Panc1 (cell line): ENCODE measurements at regions not wholly inside any gene's neighbourhood (a gene's known extent, or its start where the extent isn't known, plus 50 kb on each side); places are given as distances from the start of the nearest gene placed in this dataset.

Experiments used
- CTCF ChIP-seq: fragments of 450-650 bp; IDR thresholded peaks from 2 replicates; pipeline ENCODE4 v1.5.1; 2017; ENCODE audit warnings: mild to moderate bottlenecking
- SIN3A ChIP-seq: IDR thresholded peaks from 2 replicates; pipeline ENCODE4 v1.6.1; 2012; ENCODE audit warnings: low read depth, mild to moderate bottlenecking, low read length, moderate library complexity, borderline replicate concordance; ENCODE audit not compliant: insufficient read depth
- TF ChIP-seq, protein P1 (sequence below), 2 experiments: IDR thresholded peaks; 2 replicates each; pipeline ENCODE4 v1.6.1; 2011 to 2012; ENCODE audit warnings: low read depth in 2 of 2, control low read depth in 1 of 2, low read length in 1 of 2, mild to moderate bottlenecking in 1 of 2, moderate library complexity in 1 of 2; ENCODE audit not compliant: insufficient read depth in 1 of 2

DNA sequence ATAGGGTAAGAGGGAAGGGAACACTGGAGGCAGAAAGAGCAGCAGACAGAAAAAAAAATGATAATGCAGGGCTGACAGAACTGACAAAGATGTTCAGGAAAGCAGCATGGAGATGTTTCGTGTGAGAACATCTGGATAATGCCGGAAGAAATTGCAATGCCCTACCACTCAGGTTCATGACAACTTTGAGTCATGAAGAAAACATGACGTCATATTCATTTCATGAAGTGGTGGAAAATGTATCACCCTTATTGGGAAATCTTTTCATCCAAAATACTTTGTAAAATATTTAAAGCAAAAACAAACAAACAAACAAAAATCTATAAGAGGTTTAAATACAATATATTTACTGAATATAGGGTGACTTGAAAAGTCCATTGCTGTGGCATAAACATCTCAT is 305.4 kb upstream of the IGF1R start:
- TF ChIP-seq CTCF (no peak), SIN3A (no peak)
- TF ChIP-seq, protein P1, sequence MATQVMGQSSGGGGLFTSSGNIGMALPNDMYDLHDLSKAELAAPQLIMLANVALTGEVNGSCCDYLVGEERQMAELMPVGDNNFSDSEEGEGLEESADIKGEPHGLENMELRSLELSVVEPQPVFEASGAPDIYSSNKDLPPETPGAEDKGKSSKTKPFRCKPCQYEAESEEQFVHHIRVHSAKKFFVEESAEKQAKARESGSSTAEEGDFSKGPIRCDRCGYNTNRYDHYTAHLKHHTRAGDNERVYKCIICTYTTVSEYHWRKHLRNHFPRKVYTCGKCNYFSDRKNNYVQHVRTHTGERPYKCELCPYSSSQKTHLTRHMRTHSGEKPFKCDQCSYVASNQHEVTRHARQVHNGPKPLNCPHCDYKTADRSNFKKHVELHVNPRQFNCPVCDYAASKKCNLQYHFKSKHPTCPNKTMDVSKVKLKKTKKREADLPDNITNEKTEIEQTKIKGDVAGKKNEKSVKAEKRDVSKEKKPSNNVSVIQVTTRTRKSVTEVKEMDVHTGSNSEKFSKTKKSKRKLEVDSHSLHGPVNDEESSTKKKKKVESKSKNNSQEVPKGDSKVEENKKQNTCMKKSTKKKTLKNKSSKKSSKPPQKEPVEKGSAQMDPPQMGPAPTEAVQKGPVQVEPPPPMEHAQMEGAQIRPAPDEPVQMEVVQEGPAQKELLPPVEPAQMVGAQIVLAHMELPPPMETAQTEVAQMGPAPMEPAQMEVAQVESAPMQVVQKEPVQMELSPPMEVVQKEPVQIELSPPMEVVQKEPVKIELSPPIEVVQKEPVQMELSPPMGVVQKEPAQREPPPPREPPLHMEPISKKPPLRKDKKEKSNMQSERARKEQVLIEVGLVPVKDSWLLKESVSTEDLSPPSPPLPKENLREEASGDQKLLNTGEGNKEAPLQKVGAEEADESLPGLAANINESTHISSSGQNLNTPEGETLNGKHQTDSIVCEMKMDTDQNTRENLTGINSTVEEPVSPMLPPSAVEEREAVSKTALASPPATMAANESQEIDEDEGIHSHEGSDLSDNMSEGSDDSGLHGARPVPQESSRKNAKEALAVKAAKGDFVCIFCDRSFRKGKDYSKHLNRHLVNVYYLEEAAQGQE (IDR thresholded peaks at IDR 0.05; ENCODE audit: insufficient read depth in 1 of 2, low read depth in 2 of 2, low read length in 1 of 2), result no peak
